OCI-LY3 (cell line): ENCODE measurements at regions not wholly inside any gene's neighbourhood (a gene's known extent, or its start where the extent isn't known, plus 50 kb on each side); places are given as distances from the start of the nearest gene placed in this dataset.

Experiments used
- H2AFZ ChIP-seq: fragments of 200-600, 300-600 bp; shearing (Covaris generic); 2 replicates; pipeline ENCODE4 v1.6.0; 2014; ENCODE audit warnings: antibody characterized with exemption, low read depth, low read length
- H3K27ac ChIP-seq: fragments of 200-600, 300-600 bp; sonication (generic); 2 replicates; pipeline ENCODE4 v1.5.1; 2014; ENCODE audit warnings: mild to moderate bottlenecking, low read length, moderate library complexity, mixed read lengths
- H3K27me3 ChIP-seq: fragments of 200-600, 300-600 bp; sonication (generic); 2 replicates; pipeline ENCODE4 v1.6.1; 2014; ENCODE audit warnings: low read depth, low read length, mixed read lengths
- H3K36me3 ChIP-seq: fragments of 200-600, 300-600 bp; sonication (generic); replicated peaks from 2 replicates; pipeline ENCODE3; 2014; ENCODE audit warnings: low read depth, low read length, mixed read lengths
- H3K4me1 ChIP-seq: fragments of 300-600, 200-600 bp; sonication (generic); 2 replicates; pipeline ENCODE4 v1.6.1; 2014; ENCODE audit warnings: low read length, mixed read lengths
- H3K4me2 ChIP-seq: fragments of 200-600, 300-600 bp; sonication (generic); 2 replicates; pipeline ENCODE4 v1.6.1; 2014; ENCODE audit warnings: low read length, mixed read lengths
- H3K4me3 ChIP-seq: fragments of 300-600, 200-600 bp; sonication (generic); 2 replicates; pipeline ENCODE4 v1.5.1; 2014; ENCODE audit warnings: antibody characterized with exemption, mild to moderate bottlenecking, low read length, moderate library complexity
- H3K79me2 ChIP-seq: fragments of 300-600, 200-600 bp; shearing (Covaris generic); 2 replicates; pipeline ENCODE4 v1.6.1; 2014; ENCODE audit warnings: mild to moderate bottlenecking, low read length, mixed read lengths
- H3K9ac ChIP-seq: fragments of 300-600, 200-600 bp; shearing (Covaris generic); 2 replicates; pipeline ENCODE4 v1.6.0; 2014; ENCODE audit warnings: mild to moderate bottlenecking, low read length, moderate library complexity
- H3K9me3 ChIP-seq: fragments of 200-600, 300-600 bp; shearing (Covaris generic); 2 replicates; pipeline ENCODE4 v1.6.1; 2014; ENCODE audit warnings: low read length, mixed read lengths; ENCODE audit not compliant: insufficient read depth
- H4K20me1 ChIP-seq: fragments of 200-600, 300-600 bp; sonication (generic); 2 replicates; pipeline ENCODE4 v1.6.1; 2016; ENCODE audit warnings: low read length, mixed read lengths; ENCODE audit not compliant: insufficient read depth
- CTCF ChIP-seq: fragments of 200-600, 300-600 bp; sonication (generic); IDR thresholded peaks from 2 replicates; pipeline ENCODE4 v1.5.1; 2014; ENCODE audit warnings: antibody characterized with exemption, low read length, low read depth
- EZH2phosphoT487 ChIP-seq: fragments of 200-600 bp; shearing (Covaris generic); IDR thresholded peaks from 2 replicates; pipeline ENCODE4 v1.6.1; 2018; ENCODE audit warnings: antibody characterized with exemption, mixed run types, low read depth

GRCh38 chr21:27462726-27463125 is 495.8 kb upstream of the ADAMTS5 start:
- Histone ChIP-seq H3K9me3 (no peaks in the 10 kb centered on the region), H3K79me2 (no peaks in the 10 kb centered on the region), H3K9ac (no peak overlapping the region), H3K4me3 (no peak overlapping the region), H3K27me3 (no peaks in the 10 kb centered on the region), H2AFZ (peak overlapping the region; percentile 65), H3K4me1 (peaks cover 11% of the 10 kb centered on the region), H3K36me3 (no peaks in the 10 kb centered on the region), H3K27ac (no peak overlapping the region), H4K20me1 (no peaks in the 10 kb centered on the region), H3K4me2 (no peak overlapping the region)
- no peak for TF ChIP-seq EZH2phosphoT487
- no peak for TF ChIP-seq CTCF

- Histone ChIP-seq H3K9me3 (no peaks in the 10 kb centered on the region), H3K9ac (no peak overlapping the region), H3K4me3 (no peak overlapping the region), H3K27me3 (no peaks in the 10 kb centered on the region), H3K27ac (no peak overlapping the region), H3K4me2 (no peak overlapping the region), H3K79me2 (no peaks in the 10 kb centered on the region), H3K36me3 (no peaks in the 10 kb centered on the region), H3K4me1 (peaks cover 12% of the 10 kb centered on the region; the same call in 1 of the 2 replicates), H4K20me1 (no peaks in the 10 kb centered on the region), H2AFZ (no peak overlapping the region)
- TF ChIP-seq EZH2phosphoT487: no peak
- no peak for TF ChIP-seq CTCF
Observed at GRCh38 chr21:27454234-27454633, 487.3 kb upstream of the ADAMTS5 start.

- TF ChIP-seq CTCF: no peak
- TF ChIP-seq EZH2phosphoT487: no peak
- peaks cover 12% of the 10 kb centered on the region; the same call in 1 of the 2 replicates for H3K4me1 ChIP-seq
- H3K27me3 ChIP-seq: no peaks in the 10 kb centered on the region
- H3K36me3 ChIP-seq: no peaks in the 10 kb centered on the region
- no peaks in the 10 kb centered on the region for H3K79me2 ChIP-seq
- no peak overlapping the region for H3K4me3 ChIP-seq
- H2AFZ ChIP-seq: no peak overlapping the region
- H3K9me3 ChIP-seq: no peaks in the 10 kb centered on the region
- H3K4me2 ChIP-seq: peak overlapping the region; percentile 44
- H4K20me1 ChIP-seq: no peaks in the 10 kb centered on the region
- no peak overlapping the region for H3K9ac ChIP-seq
- H3K27ac ChIP-seq: no peak overlapping the region
Observed at GRCh38 chr21:27451116-27451515, 484.2 kb upstream of the ADAMTS5 start.

GRCh38 chr21:27450216-27450615 is 483.3 kb upstream of the ADAMTS5 start:
- peak overlapping the region; percentile 53; the same call in 1 of the 2 replicates for H2AFZ ChIP-seq
- H4K20me1 ChIP-seq: no peaks in the 10 kb centered on the region
- TF ChIP-seq EZH2phosphoT487 (no peak), CTCF (no peak)
- no peaks in the 10 kb centered on the region for H3K9me3 ChIP-seq
- no peak overlapping the region for H3K4me2 ChIP-seq
- no peak overlapping the region for H3K9ac ChIP-seq
- H3K4me3 ChIP-seq: no peak overlapping the region
- H3K36me3 ChIP-seq: no peaks in the 10 kb centered on the region
- peaks cover 12% of the 10 kb centered on the region; the same call in 1 of the 2 replicates for H3K4me1 ChIP-seq
- no peaks in the 10 kb centered on the region for H3K79me2 ChIP-seq
- H3K27me3 ChIP-seq: no peaks in the 10 kb centered on the region
- H3K27ac ChIP-seq: no peak overlapping the region
